HEK293 (cell line): ENCODE measurements at regions not wholly inside any gene's neighbourhood (a gene's known extent, or its start where the extent isn't known, plus 50 kb on each side); places are given as distances from the start of the nearest gene placed in this dataset.

ENCODE experiments used
- CTCF ChIA-PET: fragments of 350-600 bp; formaldehyde crosslinking; extraction: SDS; loops from one replicate; lab custom pipeline; 2021; ENCODE audit warnings: antibody characterized with exemption; lab: Yijun Ruan, JAX
- POLR2A ChIA-PET: fragments of 300-600 bp; formaldehyde crosslinking; extraction: SDS; loops from one replicate; lab custom pipeline; 2020; ENCODE audit warnings: antibody characterized with exemption, inconsistent platforms; lab: Yijun Ruan, JAX
- H3K27ac ChIP-seq: fragments of 200-500 bp; sonication (Bioruptor generic); 2 replicates; pipeline ENCODE4 v1.5.1; 2014; ENCODE audit warnings: low read depth, low read length, control low read depth, inconsistent platforms; ENCODE audit errors: extremely low read depth
- H3K36me3 ChIP-seq, 2 experiments: fragments of 200-500 bp in 1 of 2; sonication (Bioruptor generic) in 1 of 2; 1 replicate in 1 of 2; 2 replicates in 1 of 2; pipeline ENCODE4 v1.5.1; 2014 to 2017; ENCODE audit warnings: inconsistent platforms in 2 of 2, low read length in 2 of 2; ENCODE audit not compliant: control insufficient read depth in 2 of 2, insufficient read depth in 1 of 2
- H3K4me1 ChIP-seq: fragments of 200-500 bp; sonication (Bioruptor generic); 2 replicates; pipeline ENCODE4 v1.5.1; 2014; ENCODE audit warnings: mild to moderate bottlenecking, low read length, inconsistent platforms; ENCODE audit not compliant: control insufficient read depth, insufficient read depth
- H3K4me3 ChIP-seq: 2 replicates; pipeline ENCODE4 v1.5.1; 2011; ENCODE audit warnings: low read depth, mild to moderate bottlenecking, control low read depth, low read length, moderate library complexity
- H3K9me3 ChIP-seq: fragments of 200-500 bp; sonication (Bioruptor generic); 2 replicates; pipeline ENCODE4 v1.5.1; 2014; ENCODE audit warnings: low read depth, low read length, inconsistent platforms; ENCODE audit not compliant: control insufficient read depth, insufficient read depth
- BCL11B ChIP-seq: fragments of 450-650 bp; formaldehyde crosslinking; IDR thresholded peaks from 2 replicates; pipeline ENCODE4 v1.5.1; 2016; ENCODE audit warnings: low read depth, missing biosample characterization, missing genetic modification characterization
- HOXA7 ChIP-seq: sonication (generic); formaldehyde crosslinking; IDR thresholded peaks from 2 replicates; pipeline ENCODE4 v1.8.1; 2022; ENCODE audit warnings: missing genetic modification reagents, borderline replicate concordance
- KLF16 ChIP-seq: fragments of 450-650 bp; formaldehyde crosslinking; IDR thresholded peaks from 2 replicates; pipeline ENCODE4 v1.5.1; 2017; ENCODE audit warnings: missing biosample characterization, missing genetic modification characterization
- KLF8 ChIP-seq: fragments of 450-650 bp; formaldehyde crosslinking; IDR thresholded peaks from 2 replicates; pipeline ENCODE4 v1.5.1; 2016; ENCODE audit warnings: missing biosample characterization, missing genetic modification characterization
- SALL2 ChIP-seq: fragments of 450-650 bp; formaldehyde crosslinking; IDR thresholded peaks from 2 replicates; pipeline ENCODE4 v1.5.0; 2017; ENCODE audit warnings: missing biosample characterization, mild to moderate bottlenecking, missing genetic modification characterization, borderline replicate concordance
- SCRT2 ChIP-seq: fragments of 450-650 bp; formaldehyde crosslinking; IDR thresholded peaks from 2 replicates; pipeline ENCODE4 v1.5.1; 2016; ENCODE audit warnings: missing biosample characterization, missing genetic modification characterization
- SP3 ChIP-seq: fragments of 450-650 bp; formaldehyde crosslinking; IDR thresholded peaks from 2 replicates; pipeline ENCODE4 v1.5.1; 2016; ENCODE audit warnings: missing biosample characterization, missing genetic modification characterization
- TCF7L2 ChIP-seq: IDR thresholded peaks from 2 replicates; pipeline ENCODE4 v1.6.1; 2011; ENCODE audit warnings: low read depth, mild to moderate bottlenecking, inconsistent platforms, low read length, moderate library complexity, borderline replicate concordance
- YY1 ChIP-seq: fragments of 450-650 bp; formaldehyde crosslinking; IDR thresholded peaks from 2 replicates; pipeline ENCODE4 v1.5.1; 2018; ENCODE audit warnings: missing biosample characterization, missing genetic modification characterization
- ZBTB11 ChIP-seq: fragments of 450-650 bp; formaldehyde crosslinking; conservative IDR thresholded peaks from 2 replicates; pipeline ENCODE4 v1.5.1; 2016; ENCODE audit warnings: low read depth, missing biosample characterization, missing genetic modification characterization
- ZBTB17 ChIP-seq: fragments of 450-650 bp; formaldehyde crosslinking; IDR thresholded peaks from 2 replicates; pipeline ENCODE4 v1.5.1; 2016; ENCODE audit warnings: missing biosample characterization, missing genetic modification characterization
- ZFP37 ChIP-seq: fragments of 450-650 bp; formaldehyde crosslinking; IDR thresholded peaks from 2 replicates; pipeline ENCODE4 v1.5.1; 2016; ENCODE audit warnings: missing biosample characterization, missing genetic modification characterization
- ZNF24 ChIP-seq: fragments of 450-650 bp; formaldehyde crosslinking; IDR thresholded peaks from 2 replicates; pipeline ENCODE4 v1.5.1; 2016; ENCODE audit warnings: missing biosample characterization, missing genetic modification characterization
- ZNF248 ChIP-seq: fragments of 450-650 bp; formaldehyde crosslinking; IDR thresholded peaks from 2 replicates; pipeline ENCODE4 v1.5.1; 2017; ENCODE audit warnings: missing biosample characterization, missing genetic modification characterization
- ZNF391 ChIP-seq: fragments of 450-650 bp; formaldehyde crosslinking; IDR thresholded peaks from 2 replicates; pipeline ENCODE4 v1.5.1; 2016; ENCODE audit warnings: low read depth, missing biosample characterization, missing genetic modification characterization, borderline replicate concordance
- ZNF416 ChIP-seq: fragments of 450-650 bp; formaldehyde crosslinking; IDR thresholded peaks from 2 replicates; pipeline ENCODE4 v1.5.1; 2016; ENCODE audit warnings: missing biosample characterization, missing genetic modification characterization
- ZNF530 ChIP-seq: fragments of 450-650 bp; formaldehyde crosslinking; IDR thresholded peaks from 2 replicates; pipeline ENCODE4 v1.5.1; 2016; ENCODE audit warnings: low read depth, missing biosample characterization, missing genetic modification characterization
- ZNF561 ChIP-seq: fragments of 450-650 bp; IDR thresholded peaks from 2 replicates; pipeline ENCODE4 v1.5.1; 2018; ENCODE audit warnings: missing biosample characterization, missing genetic modification characterization, borderline replicate concordance
- ZNF571 ChIP-seq: fragments of 450-650 bp; formaldehyde crosslinking; IDR thresholded peaks from 2 replicates; pipeline ENCODE4 v1.5.0; 2017; ENCODE audit warnings: missing biosample characterization, missing genetic modification characterization
- ZNF600 ChIP-seq: fragments of 450-650 bp; formaldehyde crosslinking; IDR thresholded peaks from 2 replicates; pipeline ENCODE4 v1.5.1; 2016; ENCODE audit warnings: missing biosample characterization, missing genetic modification characterization
- ZNF623 ChIP-seq: fragments of 450-650 bp; formaldehyde crosslinking; IDR thresholded peaks from 2 replicates; pipeline ENCODE4 v1.5.1; 2016; ENCODE audit warnings: missing biosample characterization, missing genetic modification characterization
- ZNF639 ChIP-seq: fragments of 450-650 bp; formaldehyde crosslinking; IDR thresholded peaks from 2 replicates; pipeline ENCODE4 v1.5.1; 2016; ENCODE audit warnings: missing biosample characterization, missing genetic modification characterization
- ZNF704 ChIP-seq: fragments of 450-650 bp; formaldehyde crosslinking; IDR thresholded peaks from 2 replicates; pipeline ENCODE4 v1.5.1; 2016; ENCODE audit warnings: missing biosample characterization, missing genetic modification characterization
- ZNF776 ChIP-seq: fragments of 450-650 bp; formaldehyde crosslinking; IDR thresholded peaks from 2 replicates; pipeline ENCODE4 v1.5.0; 2017; ENCODE audit warnings: missing biosample characterization, missing genetic modification characterization, borderline replicate concordance
- ZSCAN16 ChIP-seq: fragments of 450-650 bp; formaldehyde crosslinking; IDR thresholded peaks from 2 replicates; pipeline ENCODE4 v1.5.1; 2016; ENCODE audit warnings: missing biosample characterization, missing genetic modification characterization
- ZSCAN23 ChIP-seq: fragments of 450-650 bp; formaldehyde crosslinking; IDR thresholded peaks from 2 replicates; pipeline ENCODE4 v1.5.1; 2016; ENCODE audit warnings: missing biosample characterization, missing genetic modification characterization
- ZSCAN5A ChIP-seq: fragments of 450-650 bp; formaldehyde crosslinking; IDR thresholded peaks from 2 replicates; pipeline ENCODE4 v1.5.1; 2016; ENCODE audit warnings: missing biosample characterization, missing genetic modification characterization

- TF ChIP-seq ZNF704 (tag by site-specific recombination) (no peak), TCF7L2 (no peak), ZNF248 (tag by site-specific recombination) (no peak), ZFP37 (tag by site-specific recombination) (no peak), ZSCAN23 (tag by site-specific recombination) (no peak)
Measured at GRCh38 chr12:125408718-125409117, 343.5 kb downstream of the AACS start (continued).

GRCh38 chr12:125412506-125412905 is 347.3 kb downstream of the AACS start:
- Histone ChIP-seq H3K4me3 (no peak overlapping the region), H3K4me1 (no peaks in the 10 kb centered on the region), H3K27ac (no peak overlapping the region), H3K9me3 (no peaks in the 10 kb centered on the region), H3K36me3 (no peaks in the 10 kb centered on the region)
- CTCF ChIA-PET = interaction anchor here (0.6 to 1.4 kb wide), 3 partner anchors 16 to 234 kb away, joined by 3 read pairs; no protein-coding TSS in a partner anchor
- TF ChIP-seq SCRT2 (tag by site-specific recombination) (no peak), ZNF776 (no peak), ZNF639 (tag by site-specific recombination) (no peak), ZSCAN5A (no peak), KLF8 (tag by site-specific recombination) (no peak), YY1 (no peak), ZNF600 (no peak), HOXA7 (CRISPR knock-in tag) (no peak), ZNF623 (no peak), ZFP37 (tag by site-specific recombination) (no peak), ZBTB11 (no peak), ZNF24 (tag by site-specific recombination) (no peak), BCL11B (tag by site-specific recombination) (no peak)
- POLR2A ChIA-PET = no interaction called here

GRCh38 chr12:125417446-125417845 is 352.2 kb downstream of the AACS start:
- POLR2A ChIA-PET = no interaction called here
- TF ChIP-seq ZNF391 (tag by site-specific recombination) (no peak), ZNF571 (tag by site-specific recombination) (no peak), ZNF416 (tag by site-specific recombination) (no peak), ZNF530 (tag by site-specific recombination) (no peak), ZBTB17 (tag by site-specific recombination) (no peak), ZSCAN16 (tag by site-specific recombination) (no peak), KLF16 (tag by site-specific recombination) (no peak), SP3 (tag by site-specific recombination) (no peak), ZNF561 (tag by site-specific recombination) (no peak), SALL2 (tag by site-specific recombination) (no peak)
- TF ChIP-seq, all 188 proteins: peak for 0
- CTCF ChIA-PET = no interaction called here

More at GRCh38 chr12:125417446-125417845, 352.2 kb downstream of the AACS start:
- no peaks in the 10 kb centered on the region for H3K36me3 ChIP-seq
- H3K4me3 ChIP-seq = no peak overlapping the region
- H3K27ac ChIP-seq = no peak overlapping the region
- no peaks in the 10 kb centered on the region for H3K9me3 ChIP-seq
- no peaks in the 10 kb centered on the region for H3K4me1 ChIP-seq
